ENCODE measurements at regions not wholly inside any gene's neighbourhood (a gene's known extent, or its start where the extent isn't known, plus 50 kb on each side); places are given as distances from the start of the nearest gene placed in this dataset.

DNA sequence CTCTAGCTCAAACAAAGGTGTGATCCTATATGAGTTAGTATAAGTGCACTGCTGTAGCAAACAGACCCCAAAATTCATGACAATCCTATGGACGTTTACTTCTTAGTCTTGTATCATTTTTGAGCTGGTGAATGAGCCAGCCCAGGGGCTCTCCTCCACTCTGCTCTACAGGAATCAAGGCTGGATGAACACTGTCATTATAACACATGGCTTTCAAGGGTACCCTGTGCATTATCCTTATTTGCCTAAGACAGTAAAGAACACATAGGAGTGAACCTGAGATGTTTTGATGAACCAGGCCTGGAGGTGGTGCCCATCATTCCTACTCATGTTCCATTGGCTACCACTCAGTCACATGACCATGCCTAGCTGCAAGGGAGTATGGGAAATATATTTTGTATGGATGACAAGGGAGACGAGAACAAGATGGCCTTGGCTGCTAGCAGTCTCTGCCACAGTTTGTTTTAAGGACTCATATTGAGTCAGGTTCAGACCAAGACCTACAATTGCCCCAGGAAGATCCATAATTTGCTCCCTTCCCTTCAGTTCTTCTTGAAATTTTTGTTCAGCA, 107.4 kb upstream of the HES1 start:
- no peak for DNase-seq (ENCODE audit: low read depth)
- H3K4me3 ChIP-seq (ENCODE audit: low read depth, low read length) = no peak overlapping the region
- TF ChIP-seq MYC (IDR thresholded peaks at IDR 0.05; ENCODE audit: low read depth, low read length) (no peak), POLR2A (IDR thresholded peaks at IDR 0.05; ENCODE audit: extremely low read depth, insufficient read length) (no peak), MAX (IDR thresholded peaks at IDR 0.05; ENCODE audit: low read depth, low read length) (no peak)
- TF ChIP-seq, protein P1, sequence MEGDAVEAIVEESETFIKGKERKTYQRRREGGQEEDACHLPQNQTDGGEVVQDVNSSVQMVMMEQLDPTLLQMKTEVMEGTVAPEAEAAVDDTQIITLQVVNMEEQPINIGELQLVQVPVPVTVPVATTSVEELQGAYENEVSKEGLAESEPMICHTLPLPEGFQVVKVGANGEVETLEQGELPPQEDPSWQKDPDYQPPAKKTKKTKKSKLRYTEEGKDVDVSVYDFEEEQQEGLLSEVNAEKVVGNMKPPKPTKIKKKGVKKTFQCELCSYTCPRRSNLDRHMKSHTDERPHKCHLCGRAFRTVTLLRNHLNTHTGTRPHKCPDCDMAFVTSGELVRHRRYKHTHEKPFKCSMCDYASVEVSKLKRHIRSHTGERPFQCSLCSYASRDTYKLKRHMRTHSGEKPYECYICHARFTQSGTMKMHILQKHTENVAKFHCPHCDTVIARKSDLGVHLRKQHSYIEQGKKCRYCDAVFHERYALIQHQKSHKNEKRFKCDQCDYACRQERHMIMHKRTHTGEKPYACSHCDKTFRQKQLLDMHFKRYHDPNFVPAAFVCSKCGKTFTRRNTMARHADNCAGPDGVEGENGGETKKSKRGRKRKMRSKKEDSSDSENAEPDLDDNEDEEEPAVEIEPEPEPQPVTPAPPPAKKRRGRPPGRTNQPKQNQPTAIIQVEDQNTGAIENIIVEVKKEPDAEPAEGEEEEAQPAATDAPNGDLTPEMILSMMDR (IDR thresholded peaks at IDR 0.05; ENCODE audit: low read depth, low read length) = no peak

DNA sequence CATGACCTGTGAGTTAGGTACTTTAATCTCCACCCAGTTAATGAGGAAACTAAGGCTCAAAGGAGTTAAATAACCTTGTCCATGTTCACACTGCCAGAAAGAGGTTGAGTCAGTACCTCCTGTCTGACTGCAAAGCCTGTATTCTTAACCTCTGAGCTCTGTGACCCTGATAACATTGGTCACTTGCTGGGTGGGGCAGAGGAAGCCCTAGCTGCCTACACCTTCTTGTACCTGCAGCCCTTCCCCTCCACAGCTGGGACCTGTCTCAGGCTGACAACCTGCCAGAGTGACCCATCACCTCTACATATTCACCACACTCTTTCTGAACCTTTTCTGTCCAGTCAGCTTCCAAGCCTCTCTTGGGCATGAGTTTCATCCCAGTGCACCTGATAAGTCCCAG, 106.1 kb upstream of the HES1 start:
- TF ChIP-seq POLR2A (IDR thresholded peaks at IDR 0.05; ENCODE audit: extremely low read depth, insufficient read length) = no peak
- no peak for TF ChIP-seq MAX (IDR thresholded peaks at IDR 0.05; ENCODE audit: low read depth, low read length)
- TF ChIP-seq, protein P1 (IDR thresholded peaks at IDR 0.05; ENCODE audit: low read depth, low read length) = no peak
- no peak for TF ChIP-seq MYC (IDR thresholded peaks at IDR 0.05; ENCODE audit: low read depth, low read length)
- no peak overlapping the region for H3K4me3 ChIP-seq (ENCODE audit: low read depth, low read length)
- no peak for DNase-seq (ENCODE audit: low read depth)

- no peak for DNase-seq (ENCODE audit: low read depth)
- TF ChIP-seq POLR2A (IDR thresholded peaks at IDR 0.05; ENCODE audit: extremely low read depth, insufficient read length) (no peak), MYC (IDR thresholded peaks at IDR 0.05; ENCODE audit: low read depth, low read length) (no peak), MAX (IDR thresholded peaks at IDR 0.05; ENCODE audit: low read depth, low read length) (no peak)
- TF ChIP-seq, protein P1 (IDR thresholded peaks at IDR 0.05; ENCODE audit: low read depth, low read length) = no peak
- H3K4me3 ChIP-seq (ENCODE audit: low read depth, low read length) = no peak overlapping the region
Measured at GRCh38 chr3:194030372-194030771, 105.6 kb upstream of the HES1 start.

DNA sequence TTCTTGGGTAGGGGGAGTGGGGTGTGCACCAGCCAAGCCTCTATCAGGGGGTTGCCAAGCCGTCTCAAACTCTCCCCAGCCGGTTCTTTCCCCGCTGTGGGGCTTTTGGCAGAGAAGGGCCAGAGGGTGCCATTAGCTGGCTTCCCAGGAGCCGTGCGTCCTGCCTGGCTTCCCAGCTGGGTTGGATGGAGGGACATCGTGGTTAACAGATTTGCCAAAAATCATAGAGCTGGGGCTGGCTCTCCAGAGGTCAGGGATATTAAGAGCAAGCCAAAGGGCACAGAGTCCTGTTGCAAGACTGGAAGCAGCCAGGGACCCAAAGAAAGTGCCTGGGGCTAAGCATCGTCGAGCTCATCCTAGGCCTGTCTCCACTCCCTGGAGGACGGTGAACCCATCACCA, 104.6 kb upstream of the HES1 start:
- DNase-seq (ENCODE audit: low read depth) = no peak
- H3K4me3 ChIP-seq (ENCODE audit: low read depth, low read length) = no peak overlapping the region
- TF ChIP-seq POLR2A (IDR thresholded peaks at IDR 0.05; ENCODE audit: extremely low read depth, insufficient read length) (no peak), MYC (IDR thresholded peaks at IDR 0.05; ENCODE audit: low read depth, low read length) (no peak), MAX (IDR thresholded peaks at IDR 0.05; ENCODE audit: low read depth, low read length) (no peak)
- TF ChIP-seq, protein P1 (IDR thresholded peaks at IDR 0.05; ENCODE audit: low read depth, low read length) = no peak

DNA sequence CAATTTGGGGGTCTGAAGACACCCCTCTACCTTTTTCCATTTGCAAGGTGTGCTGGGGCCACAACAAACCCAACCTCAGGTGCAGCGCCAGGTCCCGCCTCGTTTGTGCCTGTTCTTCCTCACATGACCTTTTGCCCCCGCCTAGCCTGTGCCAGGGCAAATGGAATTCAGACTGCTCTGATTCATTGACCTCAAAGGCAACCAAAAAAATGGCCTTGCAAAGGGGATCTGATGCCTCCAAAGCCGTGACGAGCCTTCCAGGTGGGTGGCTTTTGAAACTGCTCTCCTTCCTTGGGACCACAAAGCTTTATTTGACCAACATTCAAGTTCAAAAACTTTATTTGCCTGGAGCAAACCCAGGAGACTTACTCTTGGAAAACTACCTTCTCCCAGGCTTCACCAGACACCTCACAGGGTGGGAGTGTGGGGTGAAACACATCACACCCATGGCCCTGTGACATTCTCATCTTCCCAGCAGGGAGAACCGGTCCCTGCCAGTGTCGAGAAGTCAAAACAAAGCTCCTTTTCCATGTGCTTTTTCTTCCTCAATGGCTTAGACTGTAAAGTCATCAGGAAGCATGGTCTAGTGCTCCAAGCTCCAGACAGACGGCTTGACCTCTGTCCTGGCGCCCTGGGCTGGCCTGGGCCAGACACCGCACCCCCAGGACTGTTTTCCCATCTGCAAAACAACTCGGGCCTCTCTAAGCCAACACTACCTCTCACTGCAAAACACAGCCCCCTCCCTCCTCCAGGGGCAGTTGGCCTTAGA, 103.9 kb upstream of the HES1 start:
- TF ChIP-seq, protein P1 (IDR thresholded peaks at IDR 0.05; ENCODE audit: low read depth, low read length) = no peak
- TF ChIP-seq MAX (IDR thresholded peaks at IDR 0.05; ENCODE audit: low read depth, low read length) (no peak), MYC (IDR thresholded peaks at IDR 0.05; ENCODE audit: low read depth, low read length) (no peak), POLR2A (IDR thresholded peaks at IDR 0.05; ENCODE audit: extremely low read depth, insufficient read length) (no peak)
- no peak for DNase-seq (ENCODE audit: low read depth)
- H3K4me3 ChIP-seq (ENCODE audit: low read depth, low read length) = no peak overlapping the region
